ENCODE measurements at regions not wholly inside any gene's neighbourhood (a gene's known extent, or its start where the extent isn't known, plus 50 kb on each side); places are given as distances from the start of the nearest gene placed in this dataset.

GRCh38 chr13:99446242-99446641 lies 55.0 kb upstream of the TM9SF2 start:
- Histone ChIP-seq H3K4me2 (ENCODE audit: low read length) (no peak overlapping the region), H3K4me1 (ENCODE audit: insufficient read depth, low read length) (no peaks in the 10 kb centered on the region), H3K27me3 (ENCODE audit: insufficient read depth, low read length) (peaks cover 11% of the 10 kb centered on the region), H2AFZ (ENCODE audit: low read depth, low read length) (no peak overlapping the region), H3K9me3 (ENCODE audit: insufficient read depth, low read depth, low read length) (no peaks in the 10 kb centered on the region), H3K4me3 (ENCODE audit: insufficient read depth, low read depth, low read length) (no peak overlapping the region), H3K79me2 (ENCODE audit: insufficient read depth, low read length) (no peaks in the 10 kb centered on the region), H4K20me1 (ENCODE audit: insufficient read depth, low read length) (no peaks in the 10 kb centered on the region), H3K9ac (ENCODE audit: low read length) (no peak overlapping the region), H3K27ac (ENCODE audit: low read depth, low read length) (no peak overlapping the region), H3K36me3 (ENCODE audit: insufficient read depth, low read length) (no peaks in the 10 kb centered on the region)
- no peaks in the 10 kb centered on the region for H3K4me1 Mint-ChIP-seq (ENCODE audit: low read depth, unreplicated experiment)
- H3K4me3 Mint-ChIP-seq (ENCODE audit: unreplicated experiment): no peak overlapping the region
- no peak for FAIRE-seq
- no peak for DNase-seq (ENCODE audit: low read depth)
- H3K9me3 Mint-ChIP-seq (ENCODE audit: unreplicated experiment): no peaks in the 10 kb centered on the region
- no peak overlapping the region for H3K27ac Mint-ChIP-seq (ENCODE audit: unreplicated experiment)
- peaks cover 12% of the 10 kb centered on the region for H3K27me3 Mint-ChIP-seq (ENCODE audit: low read depth, unreplicated experiment)
- no peaks in the 10 kb centered on the region for H3K36me3 Mint-ChIP-seq (ENCODE audit: low read depth, unreplicated experiment)
- no peak for TF ChIP-seq CTCF (IDR thresholded peaks at IDR 0.05; ENCODE audit: insufficient read depth, low read depth, low read length)

GRCh38 chr13:99448546-99448945 lies 52.7 kb upstream of the TM9SF2 start:
- no peak for TF ChIP-seq CTCF (IDR thresholded peaks at IDR 0.05; ENCODE audit: insufficient read depth, low read depth, low read length)
- Histone ChIP-seq H3K27ac (ENCODE audit: low read depth, low read length) (no peak overlapping the region), H3K36me3 (ENCODE audit: insufficient read depth, low read length) (no peaks in the 10 kb centered on the region), H3K4me2 (ENCODE audit: low read length) (no peak overlapping the region), H3K27me3 (ENCODE audit: insufficient read depth, low read length) (peaks cover 5% of the 10 kb centered on the region), H3K9me3 (ENCODE audit: insufficient read depth, low read depth, low read length) (no peaks in the 10 kb centered on the region), H3K4me3 (ENCODE audit: insufficient read depth, low read depth, low read length) (no peak overlapping the region), H3K9ac (ENCODE audit: low read length) (no peak overlapping the region), H3K4me1 (ENCODE audit: insufficient read depth, low read length) (peaks cover 9% of the 10 kb centered on the region), H4K20me1 (ENCODE audit: insufficient read depth, low read length) (no peaks in the 10 kb centered on the region), H3K79me2 (ENCODE audit: insufficient read depth, low read length) (no peaks in the 10 kb centered on the region), H2AFZ (ENCODE audit: low read depth, low read length) (no peak overlapping the region)
- FAIRE-seq (no peak), DNase-seq (ENCODE audit: low read depth) (no peak)
- Mint-ChIP-seq H3K4me1 (ENCODE audit: low read depth, unreplicated experiment) (peaks cover 9% of the 10 kb centered on the region), H3K9me3 (ENCODE audit: unreplicated experiment) (no peaks in the 10 kb centered on the region), H3K4me3 (ENCODE audit: unreplicated experiment) (no peak overlapping the region), H3K27me3 (ENCODE audit: low read depth, unreplicated experiment) (peaks cover 10% of the 10 kb centered on the region), H3K36me3 (ENCODE audit: low read depth, unreplicated experiment) (no peaks in the 10 kb centered on the region), H3K27ac (ENCODE audit: unreplicated experiment) (no peak overlapping the region)

- H3K9me3 ChIP-seq (ENCODE audit: insufficient read depth, low read depth, low read length): no peaks in the 10 kb centered on the region
- H3K9ac ChIP-seq (ENCODE audit: low read length): no peak overlapping the region
- Mint-ChIP-seq H3K4me3 (ENCODE audit: unreplicated experiment) (no peak overlapping the region), H3K36me3 (ENCODE audit: low read depth, unreplicated experiment) (no peaks in the 10 kb centered on the region), H3K27me3 (ENCODE audit: low read depth, unreplicated experiment) (peaks cover 9% of the 10 kb centered on the region), H3K27ac (ENCODE audit: unreplicated experiment) (no peak overlapping the region), H3K9me3 (ENCODE audit: unreplicated experiment) (peaks cover 5% of the 10 kb centered on the region), H3K4me1 (ENCODE audit: low read depth, unreplicated experiment) (peaks cover 9% of the 10 kb centered on the region)
- no peaks in the 10 kb centered on the region for H4K20me1 ChIP-seq (ENCODE audit: insufficient read depth, low read length)
- peaks cover 10% of the 10 kb centered on the region for H3K4me1 ChIP-seq (ENCODE audit: insufficient read depth, low read length)
- H3K27me3 ChIP-seq (ENCODE audit: insufficient read depth, low read length): peaks cover 5% of the 10 kb centered on the region
- H2AFZ ChIP-seq (ENCODE audit: low read depth, low read length): no peak overlapping the region
- DNase-seq (ENCODE audit: low read depth) (no peak), FAIRE-seq (peak; percentile 37)
- no peak overlapping the region for H3K4me3 ChIP-seq (ENCODE audit: insufficient read depth, low read depth, low read length)
- no peaks in the 10 kb centered on the region for H3K79me2 ChIP-seq (ENCODE audit: insufficient read depth, low read length)
- no peak overlapping the region for H3K27ac ChIP-seq (ENCODE audit: low read depth, low read length)
- H3K36me3 ChIP-seq (ENCODE audit: insufficient read depth, low read length): no peaks in the 10 kb centered on the region
- no peak overlapping the region for H3K4me2 ChIP-seq (ENCODE audit: low read length)
- no peak for TF ChIP-seq CTCF (IDR thresholded peaks at IDR 0.05; ENCODE audit: insufficient read depth, low read depth, low read length)
Observed at GRCh38 chr13:99450416-99450815, 50.9 kb upstream of the TM9SF2 start.

Measured in astrocyte (in vitro differentiated cells and primary cell).